ENCODE measurements at regions not wholly inside any gene's neighbourhood (a gene's known extent, or its start where the extent isn't known, plus 50 kb on each side); places are given as distances from the start of the nearest gene placed in this dataset.

GRCh38 chr3:56985878-56986277, 74.6 kb upstream of the SPATA12 start:
- DNase-seq, result no peak
- Histone ChIP-seq H3K4me3 (no peak overlapping the region), H3K4me1 (replicated peaks in 1 of 2) (peaks cover 6 to 17% of the 10 kb centered on the region in 2 donors), H3K27me3 (no peaks in the 10 kb centered on the region), H3K27ac (no peak overlapping the region), H3K36me3 (replicated peaks in 1 of 2) (no peaks in the 10 kb centered on the region), H3K9me3 (replicated peaks in 1 of 3) (no peaks in the 10 kb centered on the region)
- TF ChIP-seq, protein P1, sequence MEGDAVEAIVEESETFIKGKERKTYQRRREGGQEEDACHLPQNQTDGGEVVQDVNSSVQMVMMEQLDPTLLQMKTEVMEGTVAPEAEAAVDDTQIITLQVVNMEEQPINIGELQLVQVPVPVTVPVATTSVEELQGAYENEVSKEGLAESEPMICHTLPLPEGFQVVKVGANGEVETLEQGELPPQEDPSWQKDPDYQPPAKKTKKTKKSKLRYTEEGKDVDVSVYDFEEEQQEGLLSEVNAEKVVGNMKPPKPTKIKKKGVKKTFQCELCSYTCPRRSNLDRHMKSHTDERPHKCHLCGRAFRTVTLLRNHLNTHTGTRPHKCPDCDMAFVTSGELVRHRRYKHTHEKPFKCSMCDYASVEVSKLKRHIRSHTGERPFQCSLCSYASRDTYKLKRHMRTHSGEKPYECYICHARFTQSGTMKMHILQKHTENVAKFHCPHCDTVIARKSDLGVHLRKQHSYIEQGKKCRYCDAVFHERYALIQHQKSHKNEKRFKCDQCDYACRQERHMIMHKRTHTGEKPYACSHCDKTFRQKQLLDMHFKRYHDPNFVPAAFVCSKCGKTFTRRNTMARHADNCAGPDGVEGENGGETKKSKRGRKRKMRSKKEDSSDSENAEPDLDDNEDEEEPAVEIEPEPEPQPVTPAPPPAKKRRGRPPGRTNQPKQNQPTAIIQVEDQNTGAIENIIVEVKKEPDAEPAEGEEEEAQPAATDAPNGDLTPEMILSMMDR (IDR thresholded peaks at IDR 0.05), result no peak
- TF ChIP-seq POLR2A (IDR thresholded peaks at IDR 0.05), result no peak
- WGBS, 4 donors, result 40 to 100% (median 73%) methylated on average over 1 to 2 of the region's 2 CpGs
- intact Hi-C loops (cut with DNase I), result loop anchor here (5.0 kb wide), 2 partner anchors 184 to 284 kb away; partner anchors contain the start of gene ARHGEF3 (in 2 of the 2)

GRCh38 chr3:56985460-56985859, 75.0 kb upstream of the SPATA12 start:
- Histone ChIP-seq H3K27me3 (no peaks in the 10 kb centered on the region), H3K36me3 (replicated peaks in 1 of 2) (no peaks in the 10 kb centered on the region), H3K9me3 (replicated peaks in 1 of 3) (no peaks in the 10 kb centered on the region), H3K4me1 (replicated peaks in 1 of 2) (peaks cover 7 to 21% of the 10 kb centered on the region in 2 donors), H3K4me3 (no peak overlapping the region), H3K27ac (peak overlapping the region in 2 of 5 donors; percentile 13 to 39)
- intact Hi-C loops (cut with DNase I), result loop anchor here (5.0 kb wide), 2 partner anchors 183 to 283 kb away; partner anchors contain the start of gene ARHGEF3 (in 2 of the 2)
- WGBS, 4 donors, result 90 to 97% (median 95%) methylated on average over 9 of the region's 9 CpGs
- TF ChIP-seq POLR2A (IDR thresholded peaks at IDR 0.05), result no peak
- TF ChIP-seq, protein P1 (IDR thresholded peaks at IDR 0.05), result no peak
- peak in 1 of 7 donors; percentile 46 for DNase-seq

DNA sequence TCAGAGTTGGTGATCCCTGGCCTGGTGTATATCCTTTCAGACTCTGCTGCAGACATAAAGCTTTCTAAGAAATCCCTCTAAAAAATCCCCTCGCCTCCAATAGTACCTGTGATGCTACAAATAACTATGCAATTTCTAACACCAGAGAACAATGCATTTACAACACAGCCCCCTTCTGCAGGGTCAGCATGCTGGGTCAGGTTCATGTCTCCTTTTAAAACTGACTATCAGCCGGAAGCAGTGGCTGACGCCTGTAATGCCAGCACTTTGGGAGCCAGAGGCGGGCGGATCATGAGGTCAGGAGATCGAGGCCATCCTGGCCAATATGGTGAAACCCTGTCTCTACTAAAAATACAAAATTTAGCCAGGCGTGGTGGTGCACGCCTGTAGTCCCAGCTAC, 77.0 kb upstream of the SPATA12 start:
- TF ChIP-seq, protein P1 (IDR thresholded peaks at IDR 0.05), result no peak
- no peak for TF ChIP-seq POLR2A (IDR thresholded peaks at IDR 0.05)
- Histone ChIP-seq H3K36me3 (replicated peaks in 1 of 2) (no peaks in the 10 kb centered on the region), H3K27me3 (no peaks in the 10 kb centered on the region), H3K27ac (no peak overlapping the region), H3K4me3 (no peak overlapping the region), H3K9me3 (replicated peaks in 1 of 3) (no peaks in the 10 kb centered on the region), H3K4me1 (replicated peaks in 1 of 2) (peaks cover 7 to 18% of the 10 kb centered on the region in 2 donors)
- intact Hi-C loops (cut with DNase I), result no loop called here
- WGBS, 4 donors, result 92 to 95% (median 94%) methylated on average over 8 of the region's 8 CpGs
- no peak for DNase-seq

GRCh38 chr3:56981445-56982230, 78.8 kb upstream of the SPATA12 start:
- Histone ChIP-seq H3K27me3 (no peaks in the 10 kb centered on the region), H3K9me3 (replicated peaks in 1 of 3) (no peaks in the 10 kb centered on the region), H3K27ac (peak overlapping the region in 4 of 5 donors; percentile 3 to 79 (median 59)), H3K4me1 (replicated peaks in 1 of 2) (peaks cover 13 to 23% of the 10 kb centered on the region in 2 donors), H3K4me3 (no peak overlapping the region), H3K36me3 (replicated peaks in 1 of 2) (no peaks in the 10 kb centered on the region)
- peak in 1 of 7 donors; percentile 45 for DNase-seq
- intact Hi-C loops (cut with DNase I), result no loop called here
- no peak for TF ChIP-seq POLR2A (IDR thresholded peaks at IDR 0.05)
- TF ChIP-seq, protein P1 (IDR thresholded peaks at IDR 0.05), result no peak
- 31 to 98% (median 88%) methylated on average over 2 of the region's 2 CpGs for WGBS, 4 donors

Measured in adrenal gland (tissue), 9 donors.